DMS53 treated with DMSO at 0.1 percent for 48 hours (cell line): ENCODE measurements at regions not wholly inside any gene's neighbourhood (a gene's known extent, or its start where the extent isn't known, plus 50 kb on each side); places are given as distances from the start of the nearest gene placed in this dataset.

Experiments
- DNase-seq: peaks from one replicate; lab custom pipeline; 2025; ENCODE audit not compliant: unreplicated experiment; lab: John Stamatoyannopoulos, UW

- no peak for DNase-seq
These were observed 123.4 kb upstream of the ATP6AP2 start for GRCh38 chrX:40457406-40457805.

- no peak for DNase-seq
These were observed 128.7 kb upstream of the ATP6AP2 start for GRCh38 chrX:40452031-40452430.

DNA sequence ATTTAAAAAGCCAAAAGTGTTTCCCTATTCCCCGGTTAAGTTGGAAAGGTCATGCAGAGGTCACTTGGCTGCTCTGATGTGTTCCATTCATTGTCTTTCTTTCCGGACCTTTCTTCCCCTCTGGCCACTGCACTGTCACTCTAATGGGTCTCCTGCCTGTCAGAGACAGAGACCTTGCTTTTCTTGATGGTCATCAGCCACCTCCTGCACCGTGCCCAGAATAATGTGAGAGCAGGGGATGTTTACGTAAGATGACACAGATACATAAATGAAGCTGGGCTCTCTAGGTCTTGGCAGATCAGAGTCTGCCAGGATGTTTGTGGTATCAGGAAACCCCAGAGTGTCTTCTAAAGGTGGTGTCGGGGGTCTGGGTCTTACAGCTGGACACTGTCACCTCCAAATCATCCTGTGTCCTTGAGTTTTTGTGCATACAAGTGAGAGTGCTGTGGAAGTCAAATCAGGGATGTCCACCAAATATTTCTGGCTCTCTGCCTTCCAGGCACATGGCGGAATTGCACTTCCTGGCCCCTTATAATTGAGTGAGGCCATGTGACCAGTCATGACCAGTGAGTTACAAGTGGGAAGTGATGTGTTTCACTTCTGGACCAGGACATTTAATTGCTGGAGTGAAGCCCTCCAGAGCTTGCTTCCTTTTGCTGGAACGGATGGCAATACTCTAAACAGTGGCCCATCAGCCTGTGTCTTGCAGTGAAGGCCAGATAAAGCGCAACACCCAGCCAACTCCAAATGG, 130.6 kb upstream of the ATP6AP2 start:
- no peak for DNase-seq

DNA sequence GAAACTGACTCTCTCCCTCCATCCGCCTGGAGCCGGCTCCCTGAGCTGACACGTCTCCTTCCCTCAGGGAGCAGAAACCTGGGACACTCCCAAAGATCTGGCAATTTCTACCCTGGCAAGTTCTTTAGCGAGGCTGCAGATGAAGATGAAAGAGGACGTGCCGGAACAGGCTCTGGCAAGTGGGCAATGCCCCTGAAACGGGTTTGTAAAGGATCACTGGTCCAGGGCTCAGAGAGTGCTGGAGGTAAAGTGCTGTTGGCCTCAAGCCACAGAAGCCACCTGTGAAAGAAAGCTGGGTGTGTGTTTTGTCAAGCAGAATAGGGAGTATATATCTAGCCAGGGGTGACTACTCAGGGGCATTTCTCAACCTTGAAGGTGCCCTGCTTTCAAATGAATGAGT, 131.4 kb upstream of the ATP6AP2 start:
- DNase-seq, result no peak

DNA sequence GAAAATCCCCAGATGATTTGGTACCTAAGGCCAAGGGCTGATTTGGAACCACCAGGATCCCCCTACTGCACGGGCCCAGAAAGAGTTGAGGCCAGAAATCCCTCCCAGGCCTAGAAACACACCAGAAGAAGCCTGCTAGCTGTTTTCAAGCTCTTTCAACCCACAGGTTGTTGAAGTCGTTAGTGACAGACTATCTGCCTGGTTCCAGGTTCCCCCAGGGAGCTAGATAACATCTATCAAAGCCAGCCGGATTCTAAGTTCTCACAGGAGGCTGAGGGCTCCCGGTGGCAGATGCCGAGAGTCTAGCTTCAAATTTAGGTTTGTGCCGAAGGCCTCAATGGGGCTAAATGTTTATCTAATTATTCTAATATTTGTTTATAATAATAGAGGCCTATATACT, 132.0 kb upstream of the ATP6AP2 start:
- DNase-seq, result no peak

GRCh38 chrX:40446921-40447320, 133.8 kb upstream of the ATP6AP2 start:
- no peak for DNase-seq

DNA sequence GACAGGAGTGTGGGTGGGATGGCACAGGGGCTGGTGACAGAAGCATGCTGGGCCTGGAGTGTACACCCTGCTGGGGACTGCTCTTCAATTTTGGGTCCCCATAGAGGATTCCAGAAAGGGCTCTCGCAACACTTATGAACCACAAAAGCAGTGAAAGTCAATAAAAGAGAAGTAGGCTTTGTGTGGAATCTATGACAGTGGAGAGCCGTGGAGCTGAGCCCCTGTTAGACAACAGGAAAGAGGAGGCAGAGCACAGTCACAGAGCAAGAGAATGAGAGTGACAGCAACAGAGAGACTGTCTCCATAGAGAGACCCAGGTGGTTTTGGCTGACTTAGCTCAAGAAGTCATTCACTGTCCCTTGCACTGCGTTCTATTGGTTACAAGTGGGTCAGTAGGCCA, 135.1 kb upstream of the ATP6AP2 start:
- no peak for DNase-seq

DNA sequence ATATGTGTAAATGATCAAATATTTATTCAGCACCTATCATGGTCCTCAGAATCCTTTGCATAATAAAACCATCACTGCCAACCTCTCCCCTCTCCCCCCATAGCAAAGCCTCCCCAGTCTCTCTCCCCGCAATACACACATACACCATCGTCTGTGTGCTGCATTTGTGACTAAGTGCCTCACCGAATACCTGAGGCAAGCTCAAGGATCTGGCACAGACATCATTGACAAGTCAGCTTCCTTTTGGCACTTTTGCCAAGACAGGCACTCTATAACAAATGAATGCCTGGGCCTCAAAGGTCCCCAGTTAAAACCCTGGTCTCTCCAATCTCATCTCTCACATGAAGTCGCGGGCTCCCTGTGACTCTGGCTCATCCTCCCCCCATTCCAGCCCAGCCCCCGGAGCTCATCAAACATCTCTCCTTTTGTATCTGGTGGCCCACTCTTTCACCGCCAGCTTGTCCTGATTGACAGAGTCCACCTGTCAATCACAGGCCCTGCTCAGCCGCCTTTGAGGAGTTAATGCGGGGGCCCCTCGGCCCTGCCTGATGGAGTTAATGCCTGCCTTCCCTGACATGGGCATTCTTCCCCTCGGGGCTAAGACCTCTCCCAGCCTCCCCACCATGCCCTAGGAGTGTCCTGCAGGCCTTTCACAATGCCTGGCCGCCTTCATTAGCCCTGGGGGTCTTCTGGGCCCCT, 135.8 kb upstream of the ATP6AP2 start:
- no peak for DNase-seq

DNA sequence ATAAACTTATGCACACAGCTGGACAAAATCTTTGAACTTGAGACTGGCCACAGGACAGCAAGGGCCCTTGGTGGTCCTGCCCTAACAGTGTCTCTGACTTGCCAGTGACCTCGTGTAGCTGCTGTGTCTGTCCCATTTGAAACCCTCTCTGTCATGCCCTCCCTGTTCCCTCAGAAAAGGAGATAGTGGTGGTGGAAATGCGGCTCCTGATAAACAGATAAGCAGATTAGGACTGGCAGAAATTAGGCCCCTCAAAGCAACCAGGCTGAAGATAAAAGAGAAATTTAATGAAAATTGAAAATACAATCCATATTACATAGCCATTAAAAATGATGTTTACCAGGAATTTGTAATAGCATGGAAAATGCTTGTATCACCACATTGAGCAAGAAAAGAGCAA, 136.6 kb upstream of the ATP6AP2 start:
- DNase-seq, result no peak

GRCh38 chrX:40440866-40441265, 139.9 kb upstream of the ATP6AP2 start:
- DNase-seq, result no peak

GRCh38 chrX:40439625-40440532, 140.9 kb upstream of the ATP6AP2 start:
- no peak for DNase-seq

DNA sequence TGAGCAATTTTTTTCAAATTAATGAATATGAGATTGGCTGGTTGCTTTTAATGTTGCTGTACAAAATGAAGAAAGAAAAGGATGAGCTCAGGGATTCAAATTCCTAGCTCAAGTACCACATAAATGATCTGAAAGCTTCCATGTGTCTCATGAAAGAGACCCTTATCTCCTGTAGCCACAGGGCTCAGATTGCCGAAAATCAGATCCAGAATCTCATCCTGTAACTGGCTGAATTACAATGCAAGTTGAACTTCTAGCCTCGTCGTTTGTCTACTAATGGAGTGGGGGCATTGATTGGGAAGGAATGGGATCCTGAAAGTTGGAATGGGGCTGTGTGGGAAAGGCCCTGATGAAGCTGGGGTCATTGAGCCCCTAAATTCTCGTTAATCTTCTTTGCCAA, 143.4 kb upstream of the ATP6AP2 start:
- no peak for DNase-seq

DNA sequence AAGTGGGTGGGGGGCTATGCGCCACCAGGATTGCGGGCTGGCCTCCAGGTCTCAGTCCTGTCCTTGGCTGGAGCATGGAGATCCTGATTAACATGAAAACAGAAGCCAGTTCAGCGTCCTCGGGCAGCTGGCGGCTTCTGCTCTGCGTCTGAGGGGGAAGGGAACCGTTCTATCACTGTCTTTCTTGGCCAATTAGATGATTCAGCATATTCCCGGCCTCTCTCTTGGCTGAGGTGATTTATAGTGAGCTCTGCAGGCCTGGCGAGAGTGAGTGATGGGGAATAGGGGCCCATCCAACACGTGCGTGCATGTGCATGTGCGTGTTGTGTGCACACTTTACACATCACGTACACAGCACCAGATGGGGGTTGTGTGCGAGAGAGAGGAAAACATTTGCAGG, 145.8 kb upstream of the ATP6AP2 start:
- no peak for DNase-seq

DNA sequence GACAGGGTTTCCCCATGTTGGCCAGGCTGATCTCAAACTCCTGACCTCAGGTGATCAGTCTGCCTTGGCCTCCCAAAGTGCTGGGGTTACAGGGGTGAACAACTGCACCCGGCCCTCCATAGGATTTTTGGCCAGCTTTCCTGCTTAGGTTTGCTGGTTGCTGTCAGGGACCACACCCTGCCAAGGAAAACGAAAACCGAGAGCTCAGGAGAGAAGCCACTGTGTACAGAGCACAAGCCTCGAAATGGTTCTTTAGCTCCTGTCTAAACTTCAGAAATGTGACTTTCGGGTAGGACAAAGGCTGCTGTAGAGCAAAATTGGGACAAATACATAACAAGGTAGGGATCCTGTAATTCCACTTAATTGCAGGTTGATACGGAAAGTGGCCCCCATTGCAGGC, 146.3 kb upstream of the ATP6AP2 start:
- DNase-seq, result no peak

- no peak for DNase-seq
These were observed 147.6 kb upstream of the ATP6AP2 start for GRCh38 chrX:40433160-40433559.

GRCh38 chrX:40424259-40424658, 156.5 kb upstream of the ATP6AP2 start:
- no peak for DNase-seq

- no peak for DNase-seq
These were observed 157.5 kb upstream of the ATP6AP2 start for GRCh38 chrX:40423299-40423698.

DNA sequence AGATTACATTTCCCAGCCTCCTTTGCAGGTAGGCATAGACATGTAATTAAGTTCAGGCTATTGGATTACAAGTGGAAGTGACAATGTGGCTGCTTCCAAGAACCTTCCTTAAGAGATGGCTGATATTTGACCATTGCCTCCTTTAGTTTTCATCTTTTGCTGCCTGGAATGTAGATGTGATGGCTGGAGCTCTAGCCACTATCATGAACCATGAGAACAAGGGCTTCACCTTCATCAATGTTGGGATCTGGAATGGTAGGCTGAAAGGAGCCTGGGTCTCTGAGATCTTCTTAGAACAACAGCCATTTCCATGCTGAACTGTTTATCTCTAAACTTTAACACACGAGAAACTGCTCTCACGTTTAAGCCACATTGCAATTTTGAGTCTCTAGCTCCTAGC, 158.7 kb upstream of the ATP6AP2 start:
- DNase-seq, result no peak

- DNase-seq, result no peak
These were observed 159.7 kb upstream of the ATP6AP2 start for GRCh38 chrX:40420899-40421729.

DNA sequence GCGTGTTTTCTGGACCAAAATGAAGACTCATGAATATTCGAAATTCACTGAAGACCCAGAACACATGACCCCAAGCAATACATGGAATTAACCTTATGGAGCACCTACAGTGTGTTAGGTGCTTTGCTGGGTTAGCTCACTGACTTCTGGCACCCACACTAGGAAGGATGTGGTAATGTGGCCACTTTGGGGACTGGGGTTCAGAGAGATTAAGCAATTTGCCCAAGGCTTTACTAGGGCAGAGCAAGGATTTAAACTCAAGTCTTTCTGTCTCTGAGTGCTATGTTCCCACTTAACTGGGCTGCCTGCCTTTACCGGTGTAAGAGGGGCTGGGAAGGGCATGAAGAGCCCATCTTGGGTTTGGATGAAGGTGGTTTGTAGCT, 162.0 kb upstream of the ATP6AP2 start:
- no peak for DNase-seq
